ENCODE measurements at regions not wholly inside any gene's neighbourhood (a gene's known extent, or its start where the extent isn't known, plus 50 kb on each side); places are given as distances from the start of the nearest gene placed in this dataset.

DNA sequence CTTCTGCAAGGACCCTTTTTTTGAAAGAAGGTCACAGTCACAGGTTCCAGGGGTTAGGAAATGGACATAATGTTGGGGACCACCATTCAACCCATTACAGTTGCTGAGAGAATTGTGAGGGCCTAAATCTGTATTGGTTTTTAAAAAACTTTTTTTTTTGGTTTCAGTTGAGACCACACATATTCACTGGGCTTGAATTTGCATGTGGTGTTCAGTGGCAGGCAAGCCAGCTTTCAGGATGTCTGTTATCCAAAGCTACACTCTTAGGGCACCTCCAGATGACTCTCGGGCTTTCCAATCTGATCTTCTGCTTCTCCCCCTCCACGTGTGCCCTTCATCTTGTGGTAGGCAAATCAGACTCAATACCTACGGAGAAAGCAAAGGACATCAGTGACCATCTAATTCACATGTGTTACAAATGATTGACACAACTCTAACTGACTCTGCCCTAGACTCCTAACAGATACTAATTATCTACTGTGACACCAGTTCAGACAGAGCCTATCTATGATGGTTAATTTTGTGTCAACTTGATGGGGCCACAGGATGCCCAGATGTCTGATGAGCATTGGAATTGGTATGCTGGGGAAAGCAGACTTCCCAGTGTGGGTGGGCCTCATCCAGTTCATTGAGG, 93.3 kb upstream of the ELMO1 start:
- H3K4me3 ChIP-seq (ENCODE audit: low read depth, low read length) = no peak overlapping the region
- DNase-seq (ENCODE audit: low read depth) = no peak
- TF ChIP-seq, protein P1, sequence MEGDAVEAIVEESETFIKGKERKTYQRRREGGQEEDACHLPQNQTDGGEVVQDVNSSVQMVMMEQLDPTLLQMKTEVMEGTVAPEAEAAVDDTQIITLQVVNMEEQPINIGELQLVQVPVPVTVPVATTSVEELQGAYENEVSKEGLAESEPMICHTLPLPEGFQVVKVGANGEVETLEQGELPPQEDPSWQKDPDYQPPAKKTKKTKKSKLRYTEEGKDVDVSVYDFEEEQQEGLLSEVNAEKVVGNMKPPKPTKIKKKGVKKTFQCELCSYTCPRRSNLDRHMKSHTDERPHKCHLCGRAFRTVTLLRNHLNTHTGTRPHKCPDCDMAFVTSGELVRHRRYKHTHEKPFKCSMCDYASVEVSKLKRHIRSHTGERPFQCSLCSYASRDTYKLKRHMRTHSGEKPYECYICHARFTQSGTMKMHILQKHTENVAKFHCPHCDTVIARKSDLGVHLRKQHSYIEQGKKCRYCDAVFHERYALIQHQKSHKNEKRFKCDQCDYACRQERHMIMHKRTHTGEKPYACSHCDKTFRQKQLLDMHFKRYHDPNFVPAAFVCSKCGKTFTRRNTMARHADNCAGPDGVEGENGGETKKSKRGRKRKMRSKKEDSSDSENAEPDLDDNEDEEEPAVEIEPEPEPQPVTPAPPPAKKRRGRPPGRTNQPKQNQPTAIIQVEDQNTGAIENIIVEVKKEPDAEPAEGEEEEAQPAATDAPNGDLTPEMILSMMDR (IDR thresholded peaks at IDR 0.05; ENCODE audit: control insufficient read depth, extremely low read depth, insufficient read depth) = no peak

DNA sequence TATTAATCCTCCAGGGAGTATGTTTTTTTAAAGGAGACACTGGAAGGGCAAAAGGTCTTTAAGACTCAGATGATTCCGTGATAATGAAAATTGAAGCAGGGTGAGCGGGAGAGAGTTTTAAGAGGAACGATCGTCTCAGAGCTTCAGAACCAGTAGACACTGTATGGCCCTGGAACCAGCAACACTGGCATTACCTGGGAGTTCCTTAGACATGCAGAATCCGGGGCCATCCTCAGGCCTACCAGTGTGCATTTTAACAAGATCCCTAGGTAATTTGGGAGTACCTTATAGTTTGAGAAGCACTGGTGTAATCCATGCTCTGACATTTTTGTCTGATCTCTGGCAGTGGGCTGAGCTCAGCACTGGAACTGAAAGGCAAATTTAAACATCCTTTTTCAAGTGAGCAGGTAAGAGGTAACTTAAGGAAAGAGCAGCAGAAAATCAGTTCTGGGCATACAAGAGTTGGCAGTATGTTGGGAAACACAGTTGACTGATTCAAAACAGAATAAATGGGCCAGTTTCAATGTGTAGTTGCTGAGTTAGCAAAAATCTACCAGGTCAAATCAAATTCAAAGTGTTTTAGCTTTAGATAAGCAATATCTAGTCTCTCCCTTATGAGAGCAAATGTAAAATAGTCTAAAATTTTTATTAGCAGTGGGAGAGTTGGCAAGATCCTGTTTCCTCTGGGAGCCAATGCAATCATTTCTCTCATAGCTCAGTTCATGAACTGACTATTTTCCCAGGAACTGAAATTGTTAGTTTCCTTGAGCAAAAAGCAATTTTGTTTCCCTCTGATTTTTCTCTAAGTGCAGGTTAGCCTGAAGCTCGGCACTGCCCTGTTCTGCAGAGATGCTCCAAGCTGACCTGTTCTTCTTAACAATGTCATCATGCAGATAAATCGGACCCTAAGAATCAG, 97.2 kb upstream of the ELMO1 start:
- DNase-seq (ENCODE audit: low read depth) = no peak
- TF ChIP-seq, protein P1 (IDR thresholded peaks at IDR 0.05; ENCODE audit: control insufficient read depth, extremely low read depth, insufficient read depth) = no peak
- H3K4me3 ChIP-seq (ENCODE audit: low read depth, low read length) = no peak overlapping the region

DNA sequence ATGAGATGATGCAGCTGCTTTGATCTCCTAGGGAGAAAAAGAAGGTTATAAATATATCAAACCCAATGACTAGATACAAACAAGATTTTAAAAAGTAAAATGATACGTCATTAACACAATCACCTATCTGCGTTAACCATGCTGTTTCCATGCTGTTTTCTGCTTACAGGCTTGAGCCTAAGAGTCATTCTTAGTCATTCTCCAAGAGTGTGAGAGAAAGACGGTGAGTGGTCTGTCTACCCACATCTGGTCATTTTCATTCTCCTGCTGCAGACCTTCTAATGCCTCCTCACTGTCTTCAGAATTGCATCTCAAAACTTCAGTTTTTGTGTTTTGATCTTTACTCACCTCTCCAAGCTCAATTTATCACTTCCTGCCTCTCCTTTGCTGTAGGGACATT, 98.0 kb upstream of the ELMO1 start:
- DNase-seq (ENCODE audit: low read depth) = no peak
- TF ChIP-seq, protein P1 (IDR thresholded peaks at IDR 0.05; ENCODE audit: control insufficient read depth, extremely low read depth, insufficient read depth) = no peak
- no peak overlapping the region for H3K4me3 ChIP-seq (ENCODE audit: low read depth, low read length)

DNA sequence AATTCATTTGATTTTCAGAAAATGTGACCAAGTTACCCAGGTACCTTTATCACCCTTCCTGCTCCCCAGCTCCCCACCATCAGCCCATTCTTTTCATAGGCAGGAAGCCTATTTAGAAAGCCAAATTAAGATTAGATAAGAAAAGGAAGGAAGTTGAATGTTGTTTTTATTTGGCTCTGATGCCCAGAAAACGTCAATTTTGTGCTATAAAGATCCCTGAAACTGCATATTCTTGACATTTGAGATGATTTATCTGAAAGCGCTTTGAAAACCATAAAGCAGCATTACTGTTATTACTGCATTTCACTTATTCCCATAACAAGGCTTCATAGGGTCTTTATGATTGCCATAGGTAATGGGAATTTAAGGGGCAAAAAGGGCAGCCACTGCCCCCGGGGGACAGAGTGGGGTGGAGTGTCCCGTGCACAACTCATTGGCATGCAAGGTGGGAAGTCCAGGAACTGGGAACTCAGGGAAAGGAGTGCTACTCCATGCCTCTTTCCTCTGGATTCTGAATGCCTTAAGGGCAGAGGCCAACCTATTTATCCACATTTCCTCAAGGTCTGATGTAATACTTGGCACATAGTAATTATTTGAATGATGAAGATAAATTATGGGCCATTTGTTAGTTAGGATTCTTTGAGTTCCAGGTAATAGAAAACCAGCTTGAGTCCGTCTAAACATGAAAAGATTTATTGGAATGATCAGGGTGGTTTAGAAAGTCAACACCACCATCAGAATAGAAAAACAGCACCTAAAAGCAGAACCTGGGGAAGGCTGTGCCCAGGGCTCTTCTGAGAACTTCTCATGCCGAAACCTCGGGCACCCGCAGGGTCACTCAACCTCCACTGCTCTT, 100.6 kb upstream of the ELMO1 start:
- H3K4me3 ChIP-seq (ENCODE audit: low read depth, low read length) = no peak overlapping the region
- TF ChIP-seq, protein P1 (IDR thresholded peaks at IDR 0.05; ENCODE audit: control insufficient read depth, extremely low read depth, insufficient read depth) = no peak
- DNase-seq (ENCODE audit: low read depth) = no peak

DNA sequence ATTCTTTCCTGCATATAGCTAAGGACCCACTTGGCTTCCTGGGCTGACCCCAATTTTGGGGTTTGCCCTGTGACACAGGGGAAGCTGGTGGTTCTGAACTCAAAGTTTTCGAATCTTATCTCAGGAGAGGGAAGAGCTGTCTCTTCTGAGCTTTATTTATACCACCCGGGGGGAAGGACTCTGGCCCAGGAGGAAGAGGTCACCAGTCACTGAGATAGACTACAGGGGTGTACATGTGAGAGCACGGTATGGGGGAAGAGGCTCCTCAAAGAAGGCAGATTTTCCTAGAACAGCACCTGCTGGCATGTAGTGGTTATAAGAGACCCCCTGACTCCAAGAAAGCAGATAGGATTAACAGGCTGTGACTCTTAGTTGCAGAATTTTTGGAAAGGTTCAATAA, 101.8 kb upstream of the ELMO1 start:
- H3K4me3 ChIP-seq (ENCODE audit: low read depth, low read length) = no peak overlapping the region
- TF ChIP-seq, protein P1 (IDR thresholded peaks at IDR 0.05; ENCODE audit: control insufficient read depth, extremely low read depth, insufficient read depth) = no peak
- DNase-seq (ENCODE audit: low read depth) = no peak

DNA sequence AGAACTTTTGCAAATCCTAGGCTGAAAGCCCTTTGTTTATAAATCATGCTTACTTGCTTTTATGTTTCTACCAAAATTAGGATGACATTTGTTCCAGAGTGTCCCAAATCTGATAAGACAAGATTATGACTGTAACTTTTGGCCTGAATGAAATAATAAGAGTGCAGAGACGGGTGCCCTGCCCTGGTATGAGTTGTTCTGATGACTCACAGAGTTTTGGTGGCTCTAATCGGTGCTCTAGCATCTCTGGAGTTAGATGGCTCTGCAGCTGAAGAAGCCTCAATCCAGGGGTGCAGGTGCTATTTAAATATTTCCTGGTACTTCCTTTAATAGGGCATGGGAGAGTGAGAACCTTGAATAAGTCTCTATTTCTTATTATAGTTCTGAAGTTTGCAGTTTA, 102.2 kb upstream of the ELMO1 start:
- TF ChIP-seq, protein P1 (IDR thresholded peaks at IDR 0.05; ENCODE audit: control insufficient read depth, extremely low read depth, insufficient read depth) = no peak
- no peak for DNase-seq (ENCODE audit: low read depth)
- H3K4me3 ChIP-seq (ENCODE audit: low read depth, low read length) = no peak overlapping the region
